GM18861 (cell line): ENCODE measurements at regions not wholly inside any gene's neighbourhood (a gene's known extent, or its start where the extent isn't known, plus 50 kb on each side); places are given as distances from the start of the nearest gene placed in this dataset.
"Not testable (repeated sequence)": the region's sequence is repeated elsewhere in the genome, so short reads cannot be mapped to it uniquely, and the experiment has no call there.

Source experiments
- ATAC-seq: cut with Tn5 transposase; IDR thresholded peaks from one replicate; pipeline ENCODE4 v1.9.1; 2021; ENCODE audit not compliant: unreplicated experiment

GRCh38 chr6:164410017-164410416, 899.4 kb downstream of the C6orf118 start:
- no peak for ATAC-seq

DNA sequence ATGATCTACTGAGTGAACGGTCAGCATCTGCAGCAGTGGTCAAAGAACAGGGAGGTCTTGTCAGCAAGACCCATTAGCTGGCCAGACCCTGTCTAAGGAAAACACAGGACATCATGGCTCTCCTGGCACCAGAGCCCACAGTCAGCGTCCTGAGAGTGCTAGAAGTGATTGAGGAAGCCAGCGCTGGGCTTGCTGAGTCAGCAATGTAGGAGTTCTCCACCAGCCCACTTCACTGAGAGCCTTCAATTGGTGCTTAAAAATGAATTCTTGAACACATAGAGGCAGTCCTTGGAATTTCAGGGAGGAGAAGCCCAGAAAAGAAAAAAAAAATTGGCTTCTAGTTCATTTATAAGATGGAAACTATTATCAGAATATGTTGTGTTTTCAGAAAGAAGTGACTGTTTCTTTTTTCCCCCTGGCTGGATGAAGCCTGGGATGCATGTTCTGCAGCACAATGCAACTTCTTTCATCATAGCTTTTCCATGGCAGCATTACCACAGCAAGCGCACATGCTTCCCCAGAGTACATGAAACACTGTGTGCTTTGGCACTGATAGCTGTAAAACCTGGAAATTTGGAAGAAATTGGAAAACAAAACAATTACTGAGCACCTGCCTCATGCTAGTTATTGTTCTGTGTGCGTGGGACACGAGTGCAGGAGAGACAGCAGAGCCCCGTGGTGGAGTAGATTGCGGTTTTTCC, 899.9 kb downstream of the C6orf118 start:
- ATAC-seq = no peak

DNA sequence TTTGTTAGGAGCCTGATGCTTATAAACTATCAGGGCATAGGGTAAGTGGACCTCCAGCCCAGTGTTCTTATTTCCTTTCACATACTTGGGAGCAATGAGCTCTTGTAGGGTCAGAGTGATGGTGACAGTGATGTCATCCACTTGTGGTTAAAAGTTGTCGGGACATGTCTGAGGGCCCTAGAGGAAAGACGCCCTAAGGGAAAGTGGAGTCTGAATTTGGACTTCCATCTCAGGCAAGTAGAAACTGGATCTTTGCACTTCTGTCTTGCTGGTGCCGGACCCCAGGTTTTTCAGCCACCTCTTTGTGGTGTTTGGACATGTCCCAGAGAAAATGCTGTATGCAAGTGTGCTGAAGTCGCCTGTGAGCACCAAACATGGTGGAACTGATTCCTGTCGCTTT, 900.5 kb downstream of the C6orf118 start:
- ATAC-seq = no peak

GRCh38 chr6:164404812-164405488, 904.5 kb downstream of the C6orf118 start:
- ATAC-seq = no peak

DNA sequence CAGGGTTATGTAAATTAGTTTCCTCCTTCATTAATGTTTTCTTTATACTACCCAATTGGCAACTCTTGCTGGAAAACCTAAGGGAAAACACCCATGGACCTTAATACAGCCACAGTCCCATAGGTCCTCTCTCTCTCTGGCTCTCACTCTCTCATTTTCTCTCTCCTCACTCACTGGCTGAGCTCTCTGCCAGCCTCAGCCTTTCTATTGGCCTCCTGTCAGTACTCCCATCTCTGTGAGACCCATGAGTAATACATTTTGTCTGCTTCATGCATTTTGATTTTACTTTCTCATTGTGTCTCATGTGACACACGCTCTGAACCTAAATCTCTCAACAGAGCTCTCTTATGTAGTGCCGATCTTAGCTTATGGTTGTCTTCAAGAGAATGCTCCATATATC, 907.5 kb downstream of the C6orf118 start:
- no peak for ATAC-seq

DNA sequence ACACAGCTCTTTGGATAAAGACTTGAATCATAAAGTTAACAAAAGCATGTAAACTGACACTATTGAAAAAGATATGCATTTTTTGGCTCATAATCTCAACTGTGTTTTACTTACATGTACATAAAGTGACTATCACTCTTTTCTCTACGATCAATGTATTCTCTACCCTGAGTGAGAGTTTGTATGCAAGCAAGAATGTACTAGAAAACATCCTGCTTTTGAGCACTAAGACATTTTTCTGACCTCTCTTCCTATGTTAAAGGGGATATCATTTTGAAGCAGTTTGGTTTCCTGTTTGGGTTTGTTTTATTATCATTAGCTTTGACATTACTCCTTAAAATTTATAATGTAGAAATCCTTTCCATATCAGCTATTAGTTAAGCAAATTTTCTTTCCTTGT, 910.8 kb downstream of the C6orf118 start:
- no peak for ATAC-seq

DNA sequence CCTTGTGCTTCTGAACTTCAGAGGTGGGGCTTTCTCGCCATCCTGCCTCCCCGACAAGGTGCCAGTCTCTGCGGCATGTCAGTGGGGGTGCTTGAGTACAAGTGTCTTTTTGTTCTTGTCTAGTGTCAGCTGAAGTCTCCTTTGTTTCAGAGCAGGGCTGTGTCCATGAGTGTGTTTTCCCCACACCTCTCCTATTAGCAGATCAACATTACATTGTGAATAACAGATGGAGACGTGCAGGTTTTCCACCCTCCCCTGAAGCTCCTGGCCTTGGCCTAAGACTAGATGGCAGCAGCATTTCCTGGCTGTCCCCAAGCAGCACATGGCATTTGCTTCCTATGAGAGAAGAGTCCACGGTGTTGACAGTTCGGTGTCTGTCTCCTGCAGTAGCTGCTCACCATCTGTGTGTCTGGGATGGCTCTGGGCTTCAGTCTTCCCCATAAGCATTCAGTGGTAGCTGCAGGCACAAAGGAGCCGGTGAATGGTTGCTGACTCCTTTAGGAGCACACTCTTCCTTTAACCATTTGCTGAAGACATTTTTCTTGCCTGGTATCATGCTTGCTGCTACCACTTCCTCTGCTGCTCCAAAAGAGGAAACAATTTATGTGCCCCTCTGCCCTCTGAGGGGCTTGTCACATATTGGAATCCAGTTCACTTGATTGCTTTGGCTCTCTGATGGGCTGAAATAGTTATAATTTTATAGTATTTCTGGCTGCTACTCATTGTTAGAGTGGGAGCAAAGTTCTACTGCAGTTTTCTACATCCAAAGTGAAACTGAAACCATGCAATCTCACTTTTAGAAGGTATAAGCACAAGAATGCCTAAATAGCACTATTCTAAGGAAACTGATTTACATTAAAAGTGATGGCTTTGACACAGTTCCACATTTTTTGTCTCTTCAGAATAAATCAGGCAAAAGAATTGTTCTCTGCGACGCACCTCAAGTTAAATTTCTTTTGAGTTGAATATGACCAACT, 913.0 kb downstream of the C6orf118 start:
- ATAC-seq = no peak

- no peak for ATAC-seq
These were observed 929.6 kb downstream of the C6orf118 start for GRCh38 chr6:164379795-164380194.

- ATAC-seq = no peak
These were observed 931.1 kb downstream of the C6orf118 start for GRCh38 chr6:164378330-164378729.

DNA sequence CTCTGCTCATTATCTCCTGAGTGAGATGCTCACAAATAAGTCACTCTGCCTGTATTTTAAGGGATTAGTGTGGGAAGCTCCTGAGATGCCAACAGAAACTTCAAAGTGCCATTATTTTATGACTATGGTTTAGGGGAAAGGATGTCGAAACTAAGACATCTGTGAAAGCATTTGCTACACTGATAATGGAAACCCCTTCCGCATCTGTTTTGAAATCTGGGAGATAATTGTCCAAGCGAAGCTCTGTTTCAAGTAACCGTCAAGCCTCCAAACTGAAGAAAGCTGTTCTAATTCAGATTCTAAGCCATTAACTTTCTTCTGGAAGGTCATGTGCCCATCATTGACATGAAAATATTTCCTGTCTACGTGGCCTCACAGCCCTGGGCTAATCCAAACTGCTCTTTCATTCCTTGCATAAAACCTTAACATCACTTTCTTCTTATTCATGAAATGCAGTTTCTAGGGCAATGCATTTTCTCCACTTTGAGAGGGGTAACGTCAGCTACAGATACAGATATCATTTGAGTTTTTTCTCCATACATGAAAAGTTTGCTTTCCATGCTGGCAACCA, 932.0 kb downstream of the C6orf118 start:
- no peak for ATAC-seq

DNA sequence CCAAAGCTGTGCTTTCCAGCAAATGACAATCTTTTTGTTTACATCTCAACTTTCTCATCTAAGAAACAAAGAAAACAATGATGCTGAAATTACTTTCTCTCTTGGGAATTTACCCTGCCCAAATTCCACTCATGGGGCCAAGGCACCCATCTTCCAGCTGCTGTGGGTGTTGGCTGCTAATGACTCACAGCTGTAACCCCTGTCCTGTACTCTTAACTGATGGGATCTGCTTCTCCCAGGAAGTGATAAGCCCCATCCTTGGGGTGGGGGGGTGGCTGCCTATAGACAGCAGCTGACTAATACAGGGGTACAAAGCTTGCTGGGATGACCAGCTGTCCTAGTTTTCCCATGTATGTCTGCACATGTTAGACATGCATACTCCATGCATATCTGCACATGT, 938.6 kb downstream of the C6orf118 start:
- no peak for ATAC-seq

DNA sequence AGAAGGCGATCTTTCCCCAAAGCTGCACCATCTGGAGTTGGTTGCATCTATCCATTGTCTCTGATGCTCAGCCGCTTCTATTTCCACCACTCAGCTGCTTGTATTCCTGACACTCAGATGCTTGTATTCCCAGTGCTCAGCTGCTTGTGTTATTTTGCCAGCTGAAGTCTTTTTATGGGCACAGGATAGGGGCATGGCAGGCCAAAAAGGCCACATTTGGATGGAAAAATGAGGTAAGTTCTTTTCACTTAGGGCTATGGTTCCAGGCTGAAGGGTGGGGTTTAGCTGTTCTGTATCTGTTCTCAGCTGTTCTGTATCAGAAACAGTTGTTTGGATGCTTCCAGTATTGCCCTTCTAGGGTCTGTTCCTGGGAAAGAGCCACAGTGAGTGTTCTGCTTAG, 944.9 kb downstream of the QKI start:
- no peak for ATAC-seq

GRCh38 chr6:164359036-164359435, 944.5 kb downstream of the QKI start:
- no peak for ATAC-seq

DNA sequence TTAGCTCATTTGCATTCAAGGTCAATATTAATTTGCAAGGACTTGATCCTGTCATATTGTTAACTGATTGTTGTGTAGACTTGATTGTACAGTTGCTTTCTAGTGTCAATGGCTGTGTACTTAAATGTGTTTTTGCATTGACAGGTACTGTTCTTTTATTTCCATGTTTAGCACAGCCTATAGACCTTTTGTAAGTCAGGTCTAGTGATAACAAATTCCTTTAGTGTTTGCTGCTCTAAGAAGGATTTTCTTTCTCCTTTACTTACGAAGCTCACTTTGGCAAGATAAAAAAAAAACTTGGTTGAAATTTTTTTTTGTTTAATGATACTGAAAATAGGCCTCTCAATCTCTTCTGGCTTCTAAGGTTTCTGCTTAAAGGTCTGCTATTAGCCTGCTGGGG, 942.3 kb downstream of the QKI start:
- no peak for ATAC-seq

- no peak for ATAC-seq
These were observed 932.9 kb downstream of the QKI start for GRCh38 chr6:164347455-164347854.

DNA sequence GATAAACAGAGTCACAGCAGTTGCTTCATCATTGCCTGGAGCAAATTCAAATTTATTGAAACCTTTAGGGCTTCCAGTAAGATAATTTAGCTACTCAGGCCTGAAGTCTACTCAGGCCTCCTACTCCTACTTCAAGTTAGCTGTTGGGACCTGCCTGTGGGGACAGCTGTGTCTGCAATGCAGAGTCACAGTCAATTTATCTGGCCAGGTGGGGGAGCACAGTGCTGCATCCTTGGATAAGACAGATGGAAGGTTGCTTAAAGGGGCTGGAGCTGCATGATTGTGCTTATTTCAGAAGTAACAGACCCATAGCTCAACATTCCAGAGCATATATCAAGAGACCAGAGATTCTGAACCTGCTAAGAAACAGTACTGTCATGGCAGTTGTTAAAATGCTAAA, 932.1 kb downstream of the QKI start:
- no peak for ATAC-seq

- ATAC-seq = no peak
These were observed 931.4 kb downstream of the QKI start for GRCh38 chr6:164345806-164346496.

DNA sequence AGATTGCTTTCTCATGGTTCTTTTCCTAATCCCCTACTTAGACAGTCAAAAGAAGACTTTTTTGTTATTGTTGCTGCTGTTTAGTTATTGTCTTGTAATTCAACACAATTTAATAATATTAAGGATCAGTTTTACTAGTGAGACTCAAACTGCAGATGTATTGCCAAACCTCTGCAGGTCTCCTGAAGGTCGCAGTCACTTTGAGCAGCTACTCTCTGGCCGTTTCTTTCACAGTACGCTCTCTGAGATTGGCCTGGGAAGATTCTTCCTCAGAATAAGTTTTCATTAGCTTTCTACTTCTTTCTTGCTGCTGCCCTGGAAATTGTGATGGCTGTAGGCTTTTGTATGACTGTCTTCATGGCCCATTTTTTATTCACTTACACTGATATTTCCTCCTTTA, 930.8 kb downstream of the QKI start:
- no peak for ATAC-seq

DNA sequence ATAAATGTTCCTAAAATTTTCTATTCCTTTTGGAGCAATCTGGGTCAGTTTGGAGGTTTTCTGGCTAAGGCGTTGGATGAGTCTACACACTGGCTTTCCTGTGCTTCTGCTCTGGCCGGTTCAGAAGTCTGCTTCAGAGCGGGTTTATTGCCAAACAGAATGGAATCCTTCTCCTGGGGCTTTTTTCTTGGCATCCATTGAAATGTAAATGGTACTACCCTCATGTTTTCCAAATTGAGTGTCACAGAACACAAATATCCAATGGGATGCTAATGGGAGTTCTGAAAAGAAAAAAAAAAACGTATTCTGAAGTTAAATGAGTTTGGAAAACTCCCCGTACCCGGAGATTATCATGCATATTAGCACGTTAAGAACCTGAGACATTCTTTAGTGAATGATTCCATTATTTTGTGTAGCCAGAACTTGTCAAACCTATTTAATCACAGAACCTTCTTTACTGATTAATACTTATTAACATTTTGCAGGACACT, 930.3 kb downstream of the QKI start:
- no peak for ATAC-seq

- ATAC-seq = not testable (repeated sequence)
These were observed 924.9 kb downstream of the QKI start for GRCh38 chr6:164339442-164339841.
